ENCODE measurements at regions not wholly inside any gene's neighbourhood (a gene's known extent, or its start where the extent isn't known, plus 50 kb on each side); places are given as distances from the start of the nearest gene placed in this dataset.

DNA sequence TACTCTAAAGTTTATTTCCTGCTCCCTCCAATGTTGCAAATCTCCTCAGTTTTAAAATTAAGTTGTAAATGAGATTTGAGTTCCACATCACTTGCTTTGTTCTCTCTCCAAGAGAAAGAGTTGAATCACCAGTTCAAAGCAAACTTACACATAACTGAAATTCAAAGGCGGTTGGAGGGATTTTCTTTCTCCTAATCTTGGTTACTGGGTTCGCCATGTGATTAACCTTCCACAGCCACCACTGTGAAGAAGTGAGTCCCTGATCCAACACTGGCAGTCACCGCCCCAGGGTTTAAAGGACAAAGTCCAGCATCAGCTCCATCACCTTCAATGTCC lies 247.1 kb downstream of the MYCN start:
- TF ChIP-seq CTCF (conservative IDR thresholded peaks at IDR 0.05; ENCODE audit: low read depth, low read length) (no peak), POLR2A (IDR thresholded peaks at IDR 0.05; ENCODE audit: low read depth, low read length) (no peak), MAZ (IDR thresholded peaks at IDR 0.05; ENCODE audit: borderline replicate concordance, low read depth, low read length) (no peak), CHD1 (IDR thresholded peaks at IDR 0.05; ENCODE audit: low read depth, low read length) (no peak), FOS (IDR thresholded peaks at IDR 0.05; ENCODE audit: low read depth, low read length) (no peak), RAD21 (IDR thresholded peaks at IDR 0.05; ENCODE audit: low read length) (no peak), BHLHE40 (IDR thresholded peaks at IDR 0.05; ENCODE audit: low read depth, low read length) (no peak), RFX5 (IDR thresholded peaks at IDR 0.05; ENCODE audit: low read depth, low read length) (no peak), MAFK (IDR thresholded peaks at IDR 0.05; ENCODE audit: low read depth, low read length) (no peak), MXI1 (IDR thresholded peaks at IDR 0.05; ENCODE audit: borderline replicate concordance, low read depth, low read length) (no peak), CEBPB (IDR thresholded peaks at IDR 0.05; ENCODE audit: low read depth, low read length) (no peak)

All from IMR-90 (cell line).